HL-60 (cell line): ENCODE measurements at regions not wholly inside any gene's neighbourhood (a gene's known extent, or its start where the extent isn't known, plus 50 kb on each side); places are given as distances from the start of the nearest gene placed in this dataset.

ENCODE experiments used
- CTCF ChIP-seq: IDR thresholded peaks from one replicate; pipeline ENCODE4 v1.5.1; 2011; ENCODE audit warnings: low read length, control low read depth, inconsistent platforms; ENCODE audit not compliant: insufficient read depth
- GABPA ChIP-seq: IDR thresholded peaks from 2 replicates; pipeline ENCODE4 v1.6.1; 2012; ENCODE audit warnings: low read depth
- POLR2AphosphoS5 ChIP-seq: IDR thresholded peaks from 2 replicates; pipeline ENCODE4 v1.6.1; 2012; ENCODE audit warnings: low read depth
- REST ChIP-seq: IDR thresholded peaks from 2 replicates; pipeline ENCODE4 v1.6.1; 2012; ENCODE audit warnings: low read depth; ENCODE audit not compliant: insufficient replicate concordance
- SPI1 ChIP-seq: IDR thresholded peaks from 2 replicates; pipeline ENCODE4 v1.6.1; 2012; ENCODE audit warnings: low read depth, mild to moderate bottlenecking, borderline replicate concordance

DNA sequence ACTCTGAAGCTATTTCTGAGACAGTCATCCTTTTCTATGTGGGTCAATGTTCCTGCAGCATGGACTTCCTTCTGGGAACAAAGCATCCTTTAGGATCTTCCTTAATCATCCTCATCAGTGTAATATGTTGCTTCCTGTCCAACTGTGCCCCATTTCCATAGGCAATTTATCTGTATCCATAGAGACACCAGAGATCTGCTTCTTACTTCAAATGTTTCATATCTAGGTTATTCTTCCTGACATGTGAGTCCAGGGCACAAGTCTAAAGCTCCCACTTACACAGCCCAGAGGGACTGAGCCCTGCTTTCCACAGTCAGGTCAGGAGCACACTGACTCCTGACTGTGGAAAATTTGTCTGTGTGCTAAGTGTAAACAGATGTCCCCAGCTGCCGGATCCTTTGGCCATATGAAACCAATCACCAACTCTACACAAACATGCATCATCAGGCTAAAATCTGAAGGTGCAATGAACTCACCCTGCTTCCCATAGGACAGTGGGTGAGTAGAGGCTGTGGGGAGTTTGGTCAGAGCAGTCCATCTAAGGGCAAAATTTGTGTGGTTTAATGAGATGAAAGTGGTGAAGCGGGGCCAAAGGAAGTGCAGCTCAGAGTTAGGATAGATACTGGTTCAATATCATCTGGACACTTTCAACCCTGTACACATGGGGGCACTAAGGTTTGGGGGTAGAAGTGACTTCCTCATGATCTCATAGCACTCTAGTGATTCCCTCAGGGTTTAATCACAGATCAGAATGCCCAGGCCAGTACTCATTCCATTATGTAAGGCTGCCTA lies 85.2 kb upstream of the TNC start:
- no peak for TF ChIP-seq CTCF
- no peak for TF ChIP-seq POLR2AphosphoS5
- TF ChIP-seq SPI1: no peak
- no peak for TF ChIP-seq REST
- TF ChIP-seq GABPA: no peak
